Endothelial cell of umbilical vein (primary cell): ENCODE measurements at regions not wholly inside any gene's neighbourhood (a gene's known extent, or its start where the extent isn't known, plus 50 kb on each side); places are given as distances from the start of the nearest gene placed in this dataset.

Experiments
- GATA2 ChIP-seq: IDR thresholded peaks from 2 replicates; pipeline ENCODE4 v1.7.0; 2011; ENCODE audit warnings: low read depth, mild to moderate bottlenecking, moderate library complexity, mixed read lengths, low read length; ENCODE audit not compliant: insufficient read length, insufficient read depth
- MAX ChIP-seq: IDR thresholded peaks from 2 replicates; pipeline ENCODE4 v1.6.1; 2011; ENCODE audit not compliant: insufficient read depth, insufficient read length
- POLR2A ChIP-seq: IDR thresholded peaks from 2 replicates; pipeline ENCODE4 v1.6.1; 2012; ENCODE audit warnings: low read depth, mild to moderate bottlenecking, control low read depth, low read length
- POLR2AphosphoS5 ChIP-seq: IDR thresholded peaks from 2 replicates; pipeline ENCODE4 v1.6.1; 2012; ENCODE audit warnings: low read depth, mild to moderate bottlenecking, control low read depth, low read length, moderate library complexity; ENCODE audit not compliant: insufficient read depth
- TF ChIP-seq, protein P1 (sequence below), 2 donors: IDR thresholded peaks; 1 replicate in 1 of 2; 2 replicates in 1 of 2; pipeline ENCODE4 v1.5.1; 2011; ENCODE audit warnings: low read length in 2 of 2, mild to moderate bottlenecking in 2 of 2, moderate library complexity in 2 of 2, control low read depth in 1 of 2, inconsistent platforms in 1 of 2, low read depth in 1 of 2; ENCODE audit not compliant: insufficient read depth in 1 of 2; ENCODE audit errors: extremely low read depth in 1 of 2

DNA sequence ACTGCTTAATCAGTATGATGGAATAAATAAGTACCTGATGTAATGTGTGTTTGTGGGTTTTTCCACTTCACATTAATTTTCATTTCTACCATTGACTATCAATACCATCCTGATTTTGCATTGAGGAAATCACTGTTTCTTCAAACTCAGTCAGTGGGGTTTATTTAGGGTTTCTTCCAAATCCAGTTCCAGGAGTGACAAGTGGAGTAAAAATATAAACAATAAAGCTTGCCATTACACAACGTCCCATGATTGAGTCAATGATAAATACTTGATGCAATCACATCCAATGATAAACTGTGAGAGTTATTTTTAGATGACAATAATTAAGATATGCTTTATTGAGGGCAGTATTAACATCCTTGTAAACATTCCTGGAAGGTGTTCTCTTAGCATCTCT lies 1037.4 kb upstream of the GJE1 start:
- TF ChIP-seq, protein P1, sequence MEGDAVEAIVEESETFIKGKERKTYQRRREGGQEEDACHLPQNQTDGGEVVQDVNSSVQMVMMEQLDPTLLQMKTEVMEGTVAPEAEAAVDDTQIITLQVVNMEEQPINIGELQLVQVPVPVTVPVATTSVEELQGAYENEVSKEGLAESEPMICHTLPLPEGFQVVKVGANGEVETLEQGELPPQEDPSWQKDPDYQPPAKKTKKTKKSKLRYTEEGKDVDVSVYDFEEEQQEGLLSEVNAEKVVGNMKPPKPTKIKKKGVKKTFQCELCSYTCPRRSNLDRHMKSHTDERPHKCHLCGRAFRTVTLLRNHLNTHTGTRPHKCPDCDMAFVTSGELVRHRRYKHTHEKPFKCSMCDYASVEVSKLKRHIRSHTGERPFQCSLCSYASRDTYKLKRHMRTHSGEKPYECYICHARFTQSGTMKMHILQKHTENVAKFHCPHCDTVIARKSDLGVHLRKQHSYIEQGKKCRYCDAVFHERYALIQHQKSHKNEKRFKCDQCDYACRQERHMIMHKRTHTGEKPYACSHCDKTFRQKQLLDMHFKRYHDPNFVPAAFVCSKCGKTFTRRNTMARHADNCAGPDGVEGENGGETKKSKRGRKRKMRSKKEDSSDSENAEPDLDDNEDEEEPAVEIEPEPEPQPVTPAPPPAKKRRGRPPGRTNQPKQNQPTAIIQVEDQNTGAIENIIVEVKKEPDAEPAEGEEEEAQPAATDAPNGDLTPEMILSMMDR (IDR thresholded peaks at IDR 0.05; ENCODE audit: extremely low read depth in 1 of 2, insufficient read depth in 1 of 2, low read depth in 1 of 2, low read length in 2 of 2): no peak
- TF ChIP-seq POLR2AphosphoS5 (no peak), POLR2A (no peak), MAX (no peak), GATA2 (no peak)
